Trophoblast cell (in vitro differentiated cells and primary cell): ENCODE measurements at regions not wholly inside any gene's neighbourhood (a gene's known extent, or its start where the extent isn't known, plus 50 kb on each side); places are given as distances from the start of the nearest gene placed in this dataset.
"Not testable (repeated sequence)": the region's sequence is repeated elsewhere in the genome, so short reads cannot be mapped to it uniquely, and the experiment has no call there.

Experiments used
- DNase-seq, 2 donors: peaks; one replicate each; pipeline ENCODE4 v3.0.0-alpha.2; 2016
- H2AFZ ChIP-seq: 2 replicates; pipeline ENCODE4 v1.6.1; 2013; ENCODE audit warnings: low read length, moderate library complexity, mild to moderate bottlenecking; ENCODE audit not compliant: insufficient read depth, poor library complexity
- H2AK5ac ChIP-seq: 2 replicates; pipeline ENCODE4 v1.6.1; 2013; ENCODE audit warnings: mild to moderate bottlenecking, low read length
- H2BK120ac ChIP-seq: 2 replicates; pipeline ENCODE4 v1.6.1; 2013; ENCODE audit warnings: low read length, mild to moderate bottlenecking, moderate library complexity; ENCODE audit not compliant: insufficient read depth, poor library complexity
- H2BK12ac ChIP-seq: 2 replicates; pipeline ENCODE4 v1.6.1; 2013; ENCODE audit warnings: mild to moderate bottlenecking, low read length, moderate library complexity
- H2BK5ac ChIP-seq: 2 replicates; pipeline ENCODE4 v1.6.1; 2013; ENCODE audit warnings: low read length, low read depth, moderate library complexity, mild to moderate bottlenecking; ENCODE audit not compliant: poor library complexity
- H3K14ac ChIP-seq: 2 replicates; pipeline ENCODE4 v1.6.1; 2013; ENCODE audit warnings: mild to moderate bottlenecking, low read length
- H3K18ac ChIP-seq: 2 replicates; pipeline ENCODE4 v1.6.1; 2013; ENCODE audit warnings: mild to moderate bottlenecking, low read length
- H3K23ac ChIP-seq: 2 replicates; pipeline ENCODE4 v1.6.1; 2013; ENCODE audit warnings: low read length
- H3K27ac ChIP-seq: 2 replicates; pipeline ENCODE4 v1.5.1; 2013; ENCODE audit warnings: low read depth, mild to moderate bottlenecking, inconsistent platforms, low read length, moderate library complexity
- H3K27me3 ChIP-seq: 2 replicates; pipeline ENCODE4 v1.6.1; 2013; ENCODE audit warnings: inconsistent platforms, mild to moderate bottlenecking, low read length, moderate library complexity; ENCODE audit not compliant: insufficient read depth
- H3K36me3 ChIP-seq, 2 experiments: 1 replicate in 1 of 2; 2 replicates in 1 of 2; pipeline ENCODE4 v1.6.1; 2013; ENCODE audit warnings: low read length in 2 of 2, mild to moderate bottlenecking in 2 of 2, moderate library complexity in 1 of 2; ENCODE audit not compliant: insufficient read depth in 2 of 2, control insufficient read depth in 1 of 2
- H3K4ac ChIP-seq: 2 replicates; pipeline ENCODE4 v1.6.1; 2013; ENCODE audit warnings: low read depth, mild to moderate bottlenecking, low read length, moderate library complexity
- H3K4me1 ChIP-seq, 2 experiments: 1 replicate in 1 of 2; 2 replicates in 1 of 2; pipeline ENCODE4 v1.6.1; 2013; ENCODE audit warnings: low read length in 2 of 2, mild to moderate bottlenecking in 2 of 2, moderate library complexity in 1 of 2; ENCODE audit not compliant: insufficient read depth in 2 of 2, control insufficient read depth in 1 of 2
- H3K4me2 ChIP-seq: 2 replicates; pipeline ENCODE4 v1.6.1; 2013; ENCODE audit warnings: inconsistent platforms, mild to moderate bottlenecking, low read length, moderate library complexity
- H3K4me3 ChIP-seq: 2 replicates; pipeline ENCODE4 v1.5.1; 2013; ENCODE audit warnings: mild to moderate bottlenecking, low read depth, low read length, inconsistent platforms
- H3K79me1 ChIP-seq: one replicate; pipeline ENCODE4 v1.6.1; 2013; ENCODE audit warnings: low read length
- H3K79me2 ChIP-seq: 2 replicates; pipeline ENCODE4 v1.6.1; 2013; ENCODE audit warnings: low read length, mild to moderate bottlenecking; ENCODE audit not compliant: control insufficient read depth, insufficient read depth, poor library complexity
- H3K9ac ChIP-seq: 2 replicates; pipeline ENCODE4 v1.6.1; 2013; ENCODE audit warnings: mild to moderate bottlenecking, low read length
- H3K9me3 ChIP-seq: 2 replicates; pipeline ENCODE4 v1.6.1; 2013; ENCODE audit warnings: low read depth, mild to moderate bottlenecking, control low read depth, inconsistent platforms, low read length; ENCODE audit not compliant: insufficient read depth
- H4K12ac ChIP-seq: 2 replicates; pipeline ENCODE4 v1.6.1; 2013; ENCODE audit warnings: low read depth, mild to moderate bottlenecking, low read length, moderate library complexity
- H4K8ac ChIP-seq: 2 replicates; pipeline ENCODE4 v1.6.1; 2013; ENCODE audit warnings: low read depth, mild to moderate bottlenecking, low read length, moderate library complexity
- H4K91ac ChIP-seq: one replicate; pipeline ENCODE4 v1.6.1; 2013; ENCODE audit warnings: low read depth, mild to moderate bottlenecking, low read length, moderate library complexity
- WGBS: extraction: QIAGEN DNeasy Blood & Tissue Kit; methylation state at CpG from one replicate; pipeline ENCODE4 v1.1.7; 2013; ENCODE audit warnings: missing lambda C conversion rate; ENCODE audit not compliant: insufficient read length, insufficient coverage; ENCODE audit errors: extremely low coverage; 5-methylcytosine and 5-hydroxymethylcytosine counted together

GRCh38 chr18:5830902-5831301, 64.4 kb downstream of the TMEM200C start:
- H2BK5ac ChIP-seq, H3K4ac ChIP-seq, H3K4me2 ChIP-seq, H4K8ac ChIP-seq, H2BK120ac ChIP-seq, H3K18ac ChIP-seq, H3K79me2 ChIP-seq, H3K27ac ChIP-seq, H4K12ac ChIP-seq, H3K27me3 ChIP-seq, H2AK5ac ChIP-seq, H3K23ac ChIP-seq, H3K9ac ChIP-seq, H3K36me3 ChIP-seq, H3K4me3 ChIP-seq, H3K9me3 ChIP-seq, DNase-seq, H3K79me1 ChIP-seq, H2AFZ ChIP-seq, H2BK12ac ChIP-seq, H3K4me1 ChIP-seq, H3K14ac ChIP-seq, H4K91ac ChIP-seq: not testable (repeated sequence)
- no CpG with 5 or more reads among the region's 1 CpG for WGBS

- WGBS: no CpG with 5 or more reads among the region's 1 CpG
- Histone ChIP-seq H3K4me1 (peaks cover 2% of the 10 kb centered on the region in 2 experiments), H3K27me3 (no peaks in the 10 kb centered on the region), H3K14ac (no peak overlapping the region), H2BK12ac (no peak overlapping the region), H3K27ac (no peak overlapping the region), H3K4ac (no peak overlapping the region), H3K4me2 (no peak overlapping the region), H3K9ac (no peak overlapping the region), H3K4me3 (no peak overlapping the region), H2BK120ac (no peak overlapping the region), H3K79me1 (no peaks in the 10 kb centered on the region), H2AK5ac (no peak overlapping the region), H3K9me3 (no peaks in the 10 kb centered on the region), H3K36me3 (no peaks in the 10 kb centered on the region), H3K79me2 (no peaks in the 10 kb centered on the region), H3K18ac (no peak overlapping the region), H4K91ac (no peak overlapping the region), H2AFZ (no peak overlapping the region), H4K12ac (no peak overlapping the region), H4K8ac (no peak overlapping the region), H2BK5ac (no peak overlapping the region), H3K23ac (no peak overlapping the region)
- DNase-seq: no peak
Observed at GRCh38 chr18:5828913-5829312, 66.4 kb downstream of the TMEM200C start.

- H4K91ac ChIP-seq: no peak overlapping the region
- no peak overlapping the region for H2BK120ac ChIP-seq
- no peaks in the 10 kb centered on the region for H3K36me3 ChIP-seq
- H3K9me3 ChIP-seq: no peaks in the 10 kb centered on the region
- no CpG with 5 or more reads among the region's 4 CpGs for WGBS
- H3K4me3 ChIP-seq: no peak overlapping the region
- no peak for DNase-seq
- H2BK12ac ChIP-seq: no peak overlapping the region
- H4K8ac ChIP-seq: no peak overlapping the region
- H3K79me2 ChIP-seq: no peaks in the 10 kb centered on the region
- H3K4ac ChIP-seq: no peak overlapping the region
- no peak overlapping the region for H3K23ac ChIP-seq
- no peak overlapping the region for H2AFZ ChIP-seq
- H3K27me3 ChIP-seq: no peaks in the 10 kb centered on the region
- H4K12ac ChIP-seq: no peak overlapping the region
- H3K9ac ChIP-seq: no peak overlapping the region
- H3K79me1 ChIP-seq: no peaks in the 10 kb centered on the region
- H3K4me1 ChIP-seq: peaks cover 2% of the 10 kb centered on the region in 2 experiments
- no peak overlapping the region for H3K27ac ChIP-seq
- H3K14ac ChIP-seq: no peak overlapping the region
- H2AK5ac ChIP-seq: no peak overlapping the region
- H3K18ac ChIP-seq: no peak overlapping the region
- no peak overlapping the region for H2BK5ac ChIP-seq
- no peak overlapping the region for H3K4me2 ChIP-seq
Observed at GRCh38 chr18:5825663-5826062, 69.7 kb downstream of the TMEM200C start.

GRCh38 chr18:5824370-5824984, 70.8 kb downstream of the TMEM200C start:
- Histone ChIP-seq H2BK12ac (no peak overlapping the region), H3K4me2 (no peak overlapping the region), H3K79me2 (no peaks in the 10 kb centered on the region), H3K14ac (no peak overlapping the region), H3K23ac (no peak overlapping the region), H3K79me1 (no peaks in the 10 kb centered on the region), H2BK120ac (no peak overlapping the region), H3K4me3 (no peak overlapping the region), H3K9me3 (no peaks in the 10 kb centered on the region), H3K18ac (no peak overlapping the region), H3K36me3 (no peaks in the 10 kb centered on the region), H2AK5ac (no peak overlapping the region), H4K8ac (no peak overlapping the region), H4K91ac (no peak overlapping the region), H3K9ac (no peak overlapping the region), H3K27ac (no peak overlapping the region), H3K27me3 (no peaks in the 10 kb centered on the region), H2AFZ (no peak overlapping the region), H3K4ac (no peak overlapping the region), H4K12ac (no peak overlapping the region), H3K4me1 (peaks cover 2% of the 10 kb centered on the region in 2 experiments), H2BK5ac (no peak overlapping the region)
- WGBS: no CpG with 5 or more reads among the region's 5 CpGs
- no peak for DNase-seq
